Mesenchymal stem cell (in vitro differentiated cells and primary cell): ENCODE measurements at regions not wholly inside any gene's neighbourhood (a gene's known extent, or its start where the extent isn't known, plus 50 kb on each side); places are given as distances from the start of the nearest gene placed in this dataset.
A peak's percentile ranks its signal among the peaks of the same experiment; 100 is the strongest.

Experiments used
- DNase-seq: peaks from one replicate; pipeline ENCODE4 v3.0.0-alpha.2; 2013
- H2AFZ ChIP-seq: one replicate; pipeline ENCODE4 v1.6.1; 2013; ENCODE audit warnings: low read depth, mild to moderate bottlenecking, control low read depth, inconsistent platforms, low read length, moderate library complexity
- H2AK5ac ChIP-seq: 2 replicates; pipeline ENCODE4 v1.6.1; 2013; ENCODE audit warnings: low read length, moderate library complexity, mild to moderate bottlenecking, inconsistent platforms; ENCODE audit not compliant: severe bottlenecking
- H2BK120ac ChIP-seq: one replicate; pipeline ENCODE4 v1.6.1; 2013; ENCODE audit warnings: low read depth, mild to moderate bottlenecking, inconsistent platforms, low read length, moderate library complexity
- H2BK12ac ChIP-seq, 2 experiments: one replicate each; pipeline ENCODE4 v1.6.1; 2013; ENCODE audit warnings: inconsistent platforms in 2 of 2, low read length in 2 of 2, mild to moderate bottlenecking in 2 of 2, moderate library complexity in 2 of 2, control low read depth in 1 of 2
- H2BK15ac ChIP-seq: one replicate; pipeline ENCODE4 v1.6.1; 2013; ENCODE audit warnings: mild to moderate bottlenecking, low read depth, inconsistent platforms; ENCODE audit not compliant: poor library complexity, severe bottlenecking
- H2BK5ac ChIP-seq: 2 replicates; pipeline ENCODE4 v1.6.1; 2013; ENCODE audit warnings: low read depth, mild to moderate bottlenecking, low read length, control low read depth, inconsistent platforms; ENCODE audit not compliant: poor library complexity, severe bottlenecking
- H3K14ac ChIP-seq, 2 experiments: one replicate each; pipeline ENCODE4 v1.6.1; 2013; ENCODE audit warnings: inconsistent platforms in 2 of 2, low read length in 2 of 2, control low read depth in 1 of 2, mild to moderate bottlenecking in 1 of 2, moderate library complexity in 1 of 2
- H3K18ac ChIP-seq, 2 experiments: one replicate each; pipeline ENCODE4 v1.6.1; 2013; ENCODE audit warnings: inconsistent platforms in 2 of 2, low read length in 2 of 2, control low read depth in 1 of 2, low read depth in 1 of 2, mild to moderate bottlenecking in 1 of 2
- H3K23ac ChIP-seq, 2 experiments: one replicate each; pipeline ENCODE4 v1.6.1; 2013; ENCODE audit warnings: inconsistent platforms in 2 of 2, low read length in 2 of 2, mild to moderate bottlenecking in 2 of 2, moderate library complexity in 2 of 2, control low read depth in 1 of 2
- H3K27ac ChIP-seq: 2 replicates; pipeline ENCODE4 v1.5.1; 2013; ENCODE audit warnings: mild to moderate bottlenecking, moderate library complexity, low read length, control low read depth, inconsistent platforms; ENCODE audit not compliant: poor library complexity, severe bottlenecking
- H3K27me3 ChIP-seq, 2 experiments: 2 replicates each; pipeline versions ENCODE4 v1.6.1 to v1.7.0; 2013; ENCODE audit warnings: low read length in 2 of 2, mild to moderate bottlenecking in 2 of 2, moderate library complexity in 2 of 2, control low read depth in 1 of 2, inconsistent platforms in 1 of 2; ENCODE audit not compliant: control insufficient read depth in 1 of 2, insufficient read depth in 1 of 2
- H3K36me3 ChIP-seq, 2 experiments: 2 replicates each; pipeline versions ENCODE4 v1.6.1 to v1.7.0; 2013; ENCODE audit warnings: low read length in 2 of 2, control low read depth in 1 of 2, inconsistent platforms in 1 of 2, low read depth in 1 of 2, mild to moderate bottlenecking in 1 of 2; ENCODE audit not compliant: insufficient read depth in 2 of 2, control insufficient read depth in 1 of 2
- H3K4ac ChIP-seq, 2 experiments: one replicate each; pipeline ENCODE4 v1.6.1; 2013; ENCODE audit warnings: inconsistent platforms in 2 of 2, low read length in 2 of 2, mild to moderate bottlenecking in 2 of 2, moderate library complexity in 2 of 2, control low read depth in 1 of 2, low read depth in 1 of 2
- H3K4me1 ChIP-seq: 2 replicates; pipeline ENCODE4 v1.6.1; 2013; ENCODE audit warnings: low read depth, low read length, control low read depth; ENCODE audit not compliant: control insufficient read depth, insufficient read depth
- H3K4me2 ChIP-seq: 2 replicates; pipeline ENCODE4 v1.6.1; 2013; ENCODE audit warnings: low read length, mild to moderate bottlenecking, inconsistent platforms; ENCODE audit not compliant: poor library complexity, severe bottlenecking
- H3K4me3 ChIP-seq, 2 experiments: 2 replicates each; pipeline versions ENCODE4 v1.5.1 to v1.7.0; 2013; ENCODE audit warnings: low read length in 2 of 2, mild to moderate bottlenecking in 2 of 2, control low read depth in 1 of 2, low read depth in 1 of 2; ENCODE audit not compliant: insufficient read depth in 1 of 2
- H3K79me1 ChIP-seq: replicated peaks from 2 replicates; pipeline ENCODE4 v1.6.1; 2013; ENCODE audit warnings: mild to moderate bottlenecking, control low read depth, low read length, inconsistent platforms; ENCODE audit not compliant: poor library complexity, severe bottlenecking
- H3K9ac ChIP-seq: 2 replicates; pipeline ENCODE4 v1.7.0; 2013; ENCODE audit warnings: mild to moderate bottlenecking, low read length, moderate library complexity
- H3K9me3 ChIP-seq: 2 replicates; pipeline ENCODE4 v1.7.0; 2013; ENCODE audit warnings: mild to moderate bottlenecking, low read length; ENCODE audit not compliant: control insufficient read depth
- H4K8ac ChIP-seq: one replicate; pipeline ENCODE4 v1.6.1; 2013; ENCODE audit warnings: inconsistent platforms, mild to moderate bottlenecking, low read length, moderate library complexity
- H4K91ac ChIP-seq: one replicate; pipeline ENCODE4 v1.6.1; 2013; ENCODE audit warnings: mild to moderate bottlenecking, low read length, inconsistent platforms
- WGBS: methylation state at CpG from one replicate; pipeline ENCODE4 v1.1.7; 2013; ENCODE audit warnings: mixed read lengths; 5-methylcytosine and 5-hydroxymethylcytosine counted together

DNA sequence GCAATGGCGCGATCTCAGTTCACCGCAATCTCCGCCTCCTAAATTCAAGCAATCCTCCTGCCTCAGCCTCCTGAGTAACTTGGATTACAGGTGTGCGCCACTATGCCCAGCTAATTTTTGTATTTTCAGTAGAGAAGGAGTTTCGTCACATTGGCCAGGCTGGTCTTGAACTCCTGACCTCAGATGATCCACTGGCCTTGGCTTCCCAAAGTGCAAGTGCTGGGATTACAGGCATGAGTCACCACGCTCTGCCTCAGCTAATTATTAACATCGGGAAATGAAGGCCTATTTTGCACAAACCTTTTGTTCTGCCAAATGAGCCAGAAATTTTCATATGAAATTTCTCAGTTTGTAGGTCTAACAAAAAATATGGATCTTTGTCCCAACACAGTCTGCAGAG lies 106.7 kb upstream of the ODAD2 start:
- no peaks in the 10 kb centered on the region for H3K79me1 ChIP-seq
- H2BK12ac ChIP-seq: no peak overlapping the region
- 89% methylated on average over 8 of the region's 8 CpGs for WGBS
- H4K91ac ChIP-seq: no peak overlapping the region
- H3K4me2 ChIP-seq: no peak overlapping the region
- no peak overlapping the region for H4K8ac ChIP-seq
- no peak overlapping the region for H3K27ac ChIP-seq
- no peak overlapping the region for H2AK5ac ChIP-seq
- H3K14ac ChIP-seq: no peak overlapping the region
- no peak for DNase-seq
- no peaks in the 10 kb centered on the region for H3K27me3 ChIP-seq
- H3K23ac ChIP-seq: no peak overlapping the region
- no peak overlapping the region for H3K4me3 ChIP-seq
- H3K4me1 ChIP-seq: no peaks in the 10 kb centered on the region
- no peak overlapping the region for H2BK15ac ChIP-seq
- no peak overlapping the region for H3K4ac ChIP-seq
- no peaks in the 10 kb centered on the region for H3K9me3 ChIP-seq
- H2BK5ac ChIP-seq: no peak overlapping the region
- no peak overlapping the region for H3K9ac ChIP-seq
- no peak overlapping the region for H3K18ac ChIP-seq
- no peak overlapping the region for H2AFZ ChIP-seq
- peaks cover 0 to 4% of the 10 kb centered on the region in 2 experiments for H3K36me3 ChIP-seq
- no peak overlapping the region for H2BK120ac ChIP-seq

DNA sequence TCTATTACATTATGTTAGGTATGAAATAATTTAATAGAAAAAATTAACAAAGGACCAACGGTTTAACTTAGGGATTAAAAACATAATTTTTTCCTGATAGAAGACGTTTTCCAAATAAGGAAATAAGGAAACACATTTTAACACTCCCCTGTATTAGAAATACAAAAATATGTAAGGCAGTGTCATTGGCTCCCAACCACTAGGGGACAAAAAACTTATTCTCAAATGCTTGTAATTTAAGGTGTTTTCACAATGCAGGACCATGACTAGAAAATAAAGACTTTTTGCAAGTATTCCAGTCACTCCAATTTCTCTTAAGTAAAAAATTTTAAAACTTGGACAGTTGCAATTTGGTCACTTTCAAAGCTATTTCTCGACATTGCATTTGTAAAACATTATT lies 98.8 kb upstream of the ODAD2 start:
- H2AK5ac ChIP-seq: no peak overlapping the region
- no peak for DNase-seq
- no peak overlapping the region for H2AFZ ChIP-seq
- H2BK12ac ChIP-seq: no peak overlapping the region
- H2BK5ac ChIP-seq: no peak overlapping the region
- H3K4me1 ChIP-seq: no peaks in the 10 kb centered on the region
- no peak overlapping the region for H3K4ac ChIP-seq
- no peak overlapping the region for H3K4me3 ChIP-seq
- H4K91ac ChIP-seq: no peak overlapping the region
- no peak overlapping the region for H3K9ac ChIP-seq
- WGBS: no CpG with 5 or more reads among the region's 3 CpGs
- H3K9me3 ChIP-seq: no peaks in the 10 kb centered on the region
- no peak overlapping the region for H2BK15ac ChIP-seq
- no peak overlapping the region for H4K8ac ChIP-seq
- no peak overlapping the region for H3K23ac ChIP-seq
- H3K27ac ChIP-seq: no peak overlapping the region
- no peak overlapping the region for H3K4me2 ChIP-seq
- H3K18ac ChIP-seq: no peak overlapping the region
- H3K14ac ChIP-seq: no peak overlapping the region
- H3K36me3 ChIP-seq: no peaks in the 10 kb centered on the region
- peaks cover 1% of the 10 kb centered on the region for H3K79me1 ChIP-seq
- no peak overlapping the region for H2BK120ac ChIP-seq
- H3K27me3 ChIP-seq: no peaks in the 10 kb centered on the region

DNA sequence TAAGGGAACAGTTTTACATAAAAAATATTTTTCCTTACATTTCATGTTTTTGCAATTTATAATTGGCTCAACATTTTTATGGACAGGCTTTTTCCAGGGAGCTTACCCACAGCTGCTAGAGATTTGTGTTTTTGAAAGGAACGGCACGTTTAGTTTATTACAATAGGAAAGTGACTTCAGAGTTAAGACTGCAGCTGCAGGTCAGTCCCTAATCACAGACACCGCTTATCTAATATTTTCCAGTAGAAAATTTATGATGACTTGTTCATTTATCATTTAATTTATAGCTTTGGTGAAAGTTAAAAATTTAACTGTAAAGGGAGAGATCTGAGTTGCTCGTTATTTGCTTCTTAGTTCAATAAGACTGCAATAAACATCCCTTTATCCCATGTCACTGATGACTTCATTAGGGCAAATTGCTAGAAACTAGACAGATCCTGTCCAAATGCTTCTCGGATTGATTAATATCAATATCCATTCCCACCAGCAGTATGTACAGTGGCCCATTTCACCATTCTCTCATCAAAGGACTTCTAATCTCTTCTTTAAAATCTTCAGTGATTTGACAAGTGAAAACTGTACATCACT lies 97.0 kb upstream of the ODAD2 start:
- no peak overlapping the region for H2BK12ac ChIP-seq
- no peak overlapping the region for H3K18ac ChIP-seq
- H2BK120ac ChIP-seq: no peak overlapping the region
- no peak overlapping the region for H3K4me2 ChIP-seq
- no peak for DNase-seq
- H3K14ac ChIP-seq: no peak overlapping the region
- no peak overlapping the region for H3K27ac ChIP-seq
- no peak overlapping the region for H3K23ac ChIP-seq
- H3K36me3 ChIP-seq: no peaks in the 10 kb centered on the region
- no peak overlapping the region for H4K91ac ChIP-seq
- H2AFZ ChIP-seq: no peak overlapping the region
- H2BK5ac ChIP-seq: no peak overlapping the region
- H4K8ac ChIP-seq: no peak overlapping the region
- peaks cover 1% of the 10 kb centered on the region for H3K79me1 ChIP-seq
- WGBS: 100% methylated on average over 2 of the region's 5 CpGs
- no peaks in the 10 kb centered on the region for H3K4me1 ChIP-seq
- no peaks in the 10 kb centered on the region for H3K9me3 ChIP-seq
- H2BK15ac ChIP-seq: no peak overlapping the region
- no peak overlapping the region for H2AK5ac ChIP-seq
- H3K27me3 ChIP-seq: no peaks in the 10 kb centered on the region
- H3K9ac ChIP-seq: peak overlapping the region; percentile 46
- H3K4ac ChIP-seq: no peak overlapping the region
- peak overlapping the region in 1 of 2 experiments; percentile 54 for H3K4me3 ChIP-seq

DNA sequence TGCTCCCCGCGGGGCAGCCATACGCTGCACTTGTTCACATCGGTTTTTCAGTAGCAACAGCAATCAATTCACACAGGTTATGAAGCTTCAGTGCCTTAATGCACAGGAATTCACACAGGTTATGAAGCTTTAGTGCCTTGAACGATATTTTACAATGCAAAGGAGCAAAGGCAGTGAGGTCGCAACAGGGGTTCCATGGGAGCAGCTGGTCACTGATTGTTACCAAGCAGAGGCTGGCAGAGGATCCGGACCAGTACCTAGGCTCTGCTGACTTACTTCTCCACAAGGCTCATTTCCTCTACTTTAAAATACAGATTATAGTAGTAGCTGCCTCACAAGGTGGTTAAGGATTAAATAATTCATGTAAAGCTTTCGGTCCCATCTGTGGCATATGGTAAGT lies 95.2 kb upstream of the ODAD2 start:
- H3K4me1 ChIP-seq: peaks cover 3% of the 10 kb centered on the region
- WGBS: 97% methylated on average over 6 of the region's 8 CpGs
- no peak overlapping the region for H4K8ac ChIP-seq

More for the DNA sequence above, 95.2 kb upstream of the ODAD2 start:
- Histone ChIP-seq H2AK5ac (no peak overlapping the region), H2BK5ac (no peak overlapping the region), H3K4me2 (no peak overlapping the region), H3K79me1 (peaks cover 1% of the 10 kb centered on the region), H2BK12ac (no peak overlapping the region), H3K14ac (no peak overlapping the region), H3K27ac (no peak overlapping the region), H3K4ac (no peak overlapping the region), H2BK120ac (no peak overlapping the region), H3K9ac (no peak overlapping the region), H3K36me3 (no peaks in the 10 kb centered on the region), H2BK15ac (no peak overlapping the region), H3K27me3 (no peaks in the 10 kb centered on the region), H2AFZ (no peak overlapping the region), H3K18ac (no peak overlapping the region), H3K9me3 (no peaks in the 10 kb centered on the region), H4K91ac (no peak overlapping the region), H3K23ac (no peak overlapping the region), H3K4me3 (no peak overlapping the region)
- DNase-seq: no peak
